Mesendoderm (in vitro differentiated cells): ENCODE measurements at regions not wholly inside any gene's neighbourhood (a gene's known extent, or its start where the extent isn't known, plus 50 kb on each side); places are given as distances from the start of the nearest gene placed in this dataset.
A peak's percentile ranks its signal among the peaks of the same experiment; 100 is the strongest.

Source experiments
- DNase-seq: peaks from one replicate; pipeline ENCODE4 v3.0.0; 2013
- H2AK5ac ChIP-seq: 2 replicates; pipeline ENCODE4 v1.6.1; 2013; ENCODE audit warnings: low read length, inconsistent platforms
- H2BK120ac ChIP-seq: 2 replicates; pipeline ENCODE4 v1.6.1; 2013; ENCODE audit warnings: low read depth, mild to moderate bottlenecking, low read length, moderate library complexity, mixed read lengths
- H2BK15ac ChIP-seq: replicated peaks from 2 replicates; pipeline ENCODE4 v1.6.1; 2013; ENCODE audit warnings: low read depth, mild to moderate bottlenecking, moderate library complexity
- H2BK5ac ChIP-seq: 2 replicates; pipeline ENCODE4 v1.6.1; 2013; ENCODE audit warnings: low read length, inconsistent platforms
- H3K18ac ChIP-seq: 2 replicates; pipeline ENCODE4 v1.6.1; 2013; ENCODE audit warnings: mild to moderate bottlenecking, low read length, mixed read lengths
- H3K23ac ChIP-seq: one replicate; pipeline ENCODE4 v1.6.1; 2013; ENCODE audit warnings: low read length
- H3K27ac ChIP-seq: 2 replicates; pipeline ENCODE4 v1.5.1; 2013; ENCODE audit warnings: low read depth, mild to moderate bottlenecking, inconsistent platforms, low read length, moderate library complexity
- H3K27me3 ChIP-seq: 2 replicates; pipeline ENCODE4 v1.6.1; 2013; ENCODE audit warnings: low read length, control low read depth, mild to moderate bottlenecking, inconsistent platforms; ENCODE audit not compliant: insufficient read depth, poor library complexity
- H3K36me3 ChIP-seq: 2 replicates; pipeline ENCODE4 v1.6.1; 2013; ENCODE audit warnings: low read length, inconsistent platforms; ENCODE audit not compliant: control insufficient read depth, insufficient read depth
- H3K4ac ChIP-seq: one replicate; pipeline ENCODE4 v1.6.1; 2013; ENCODE audit warnings: low read depth, mild to moderate bottlenecking, low read length, moderate library complexity
- H3K4me1 ChIP-seq: 2 replicates; pipeline ENCODE4 v1.6.1; 2013; ENCODE audit warnings: low read depth, low read length, inconsistent platforms; ENCODE audit not compliant: control insufficient read depth
- H3K4me2 ChIP-seq: 2 replicates; pipeline ENCODE4 v1.6.1; 2013; ENCODE audit warnings: low read length
- H3K4me3 ChIP-seq: 2 replicates; pipeline ENCODE4 v1.5.1; 2013; ENCODE audit warnings: mild to moderate bottlenecking, low read length
- H3K56ac ChIP-seq: one replicate; pipeline ENCODE4 v1.6.1; 2013; ENCODE audit warnings: low read length
- H3K79me1 ChIP-seq: 2 replicates; pipeline ENCODE4 v1.6.1; 2013; ENCODE audit warnings: low read length, inconsistent platforms
- H3K79me2 ChIP-seq: 2 replicates; pipeline ENCODE4 v1.6.1; 2013; ENCODE audit warnings: mild to moderate bottlenecking, low read length; ENCODE audit not compliant: control insufficient read depth, insufficient read depth
- H3K9ac ChIP-seq: 2 replicates; pipeline ENCODE4 v1.6.1; 2013; ENCODE audit warnings: low read length, inconsistent platforms
- H4K5ac ChIP-seq: one replicate; pipeline ENCODE4 v1.6.1; 2013; ENCODE audit warnings: low read length
- H4K8ac ChIP-seq: one replicate; pipeline ENCODE4 v1.6.1; 2013; ENCODE audit warnings: low read depth, mild to moderate bottlenecking, control low read depth, low read length, moderate library complexity
- WGBS: extraction: QIAGEN DNeasy Blood & Tissue Kit; methylation state at CpG from one replicate; pipeline ENCODE4 v1.1.7; 2013; ENCODE audit warnings: low lambda C conversion rate, missing lambda C conversion rate; ENCODE audit not compliant: insufficient coverage; ENCODE audit errors: extremely low coverage; 5-methylcytosine and 5-hydroxymethylcytosine counted together

DNA sequence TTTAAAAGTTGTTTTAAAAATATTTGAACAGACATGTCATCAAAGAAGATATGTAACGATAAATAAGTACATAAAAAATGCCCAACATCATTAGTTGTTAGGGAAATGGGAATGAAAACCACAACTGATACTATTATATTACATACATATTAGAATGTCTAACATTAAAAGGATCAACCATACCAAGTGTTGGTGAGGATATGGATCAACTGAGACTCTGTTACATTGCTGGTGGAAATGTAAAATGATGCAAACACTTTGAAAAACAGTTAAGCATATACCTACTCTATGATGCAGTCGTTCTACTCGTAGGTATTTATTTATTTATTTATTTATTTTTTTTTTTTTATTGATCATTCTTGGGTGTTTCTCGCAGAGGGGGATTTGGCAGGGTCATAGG, 149.7 kb downstream of the BRMS1L start:
- no peak overlapping the region for H4K8ac ChIP-seq
- no peak overlapping the region for H2BK15ac ChIP-seq
- H3K4me1 ChIP-seq = no peaks in the 10 kb centered on the region
- no peak overlapping the region for H3K9ac ChIP-seq
- H3K18ac ChIP-seq = no peak overlapping the region
- H2BK5ac ChIP-seq = no peak overlapping the region
- no peak overlapping the region for H2AK5ac ChIP-seq
- H3K27ac ChIP-seq = no peak overlapping the region
- WGBS = no CpG with 5 or more reads among the region's 4 CpGs
- no peak overlapping the region for H3K4me2 ChIP-seq
- DNase-seq = no peak
- H3K27me3 ChIP-seq = no peaks in the 10 kb centered on the region
- no peak overlapping the region for H3K4me3 ChIP-seq
- no peaks in the 10 kb centered on the region for H3K36me3 ChIP-seq
- no peaks in the 10 kb centered on the region for H3K79me1 ChIP-seq
- no peak overlapping the region for H4K5ac ChIP-seq
- H3K23ac ChIP-seq = no peak overlapping the region
- no peaks in the 10 kb centered on the region for H3K79me2 ChIP-seq
- H3K56ac ChIP-seq = no peak overlapping the region
- H3K4ac ChIP-seq = no peak overlapping the region
- H2BK120ac ChIP-seq = no peak overlapping the region

DNA sequence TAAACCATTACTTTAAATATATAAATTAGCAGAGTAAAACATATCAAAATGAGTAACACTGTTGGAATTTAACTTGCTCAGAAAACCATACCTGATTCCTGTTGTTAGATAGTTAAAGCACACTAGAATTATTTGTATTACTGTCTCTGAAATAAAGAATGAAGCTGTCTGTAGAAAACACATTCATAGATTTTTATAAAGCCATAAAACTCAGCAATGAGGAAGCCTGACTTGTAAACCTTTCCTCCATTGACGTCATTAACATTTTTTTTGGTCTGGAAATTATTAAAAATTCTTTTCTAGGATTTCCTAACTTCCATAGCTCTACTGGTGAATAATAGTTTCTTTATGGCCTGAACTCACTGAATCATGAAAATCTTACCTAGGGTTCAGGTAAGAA, 147.6 kb downstream of the BRMS1L start:
- H3K79me2 ChIP-seq = no peaks in the 10 kb centered on the region
- H3K4me2 ChIP-seq = no peak overlapping the region
- H2BK120ac ChIP-seq = no peak overlapping the region
- no peaks in the 10 kb centered on the region for H3K36me3 ChIP-seq
- no peak overlapping the region for H3K18ac ChIP-seq
- H2BK15ac ChIP-seq = no peak overlapping the region
- no peak for DNase-seq
- H3K23ac ChIP-seq = no peak overlapping the region
- no peak overlapping the region for H4K8ac ChIP-seq
- no CpG with 5 or more reads among the region's 1 CpG for WGBS
- H3K4me3 ChIP-seq = no peak overlapping the region
- H3K9ac ChIP-seq = no peak overlapping the region
- no peak overlapping the region for H3K27ac ChIP-seq
- H3K79me1 ChIP-seq = no peaks in the 10 kb centered on the region
- H4K5ac ChIP-seq = no peak overlapping the region
- no peak overlapping the region for H2BK5ac ChIP-seq
- H3K4me1 ChIP-seq = no peaks in the 10 kb centered on the region
- no peak overlapping the region for H3K4ac ChIP-seq
- H3K27me3 ChIP-seq = no peaks in the 10 kb centered on the region
- no peak overlapping the region for H2AK5ac ChIP-seq
- no peak overlapping the region for H3K56ac ChIP-seq

DNA sequence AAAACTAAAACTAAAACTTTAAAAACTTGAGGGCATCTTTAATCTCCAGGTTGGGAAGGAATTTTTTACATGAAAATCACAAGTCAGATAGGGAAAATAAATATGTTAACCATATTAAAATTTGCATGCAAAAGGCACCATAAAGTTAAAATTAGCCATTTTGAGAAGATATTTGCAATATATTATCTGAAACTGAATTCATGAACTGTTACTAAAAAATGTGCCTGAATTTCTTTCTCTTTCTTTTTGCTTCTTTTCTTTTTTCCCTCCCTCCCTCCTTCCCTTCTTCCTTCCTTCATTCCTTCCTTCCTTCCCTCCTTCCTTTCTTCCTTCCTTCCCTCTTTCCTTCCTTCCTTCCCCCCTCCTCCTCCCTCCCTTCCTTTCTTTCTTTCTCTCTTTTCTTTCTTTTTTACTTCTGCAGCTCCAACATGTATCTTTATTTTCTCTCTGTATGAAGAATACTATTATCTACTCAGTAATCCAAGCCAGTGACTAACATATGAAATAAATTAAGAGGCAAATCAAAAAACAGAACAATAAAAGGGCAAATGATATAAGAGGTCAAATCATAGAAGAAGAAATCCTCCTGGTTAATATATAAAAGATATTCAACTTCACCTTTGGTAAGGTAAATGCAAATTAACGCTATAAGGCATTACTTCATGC, 146.0 kb downstream of the BRMS1L start:
- no peak overlapping the region for H3K23ac ChIP-seq
- no peak overlapping the region for H3K56ac ChIP-seq
- H2BK5ac ChIP-seq = no peak overlapping the region
- H3K79me1 ChIP-seq = no peaks in the 10 kb centered on the region
- no peak overlapping the region for H4K5ac ChIP-seq
- H3K79me2 ChIP-seq = no peaks in the 10 kb centered on the region
- H3K27ac ChIP-seq = no peak overlapping the region
- no peaks in the 10 kb centered on the region for H3K27me3 ChIP-seq
- no peak for DNase-seq
- H2BK120ac ChIP-seq = no peak overlapping the region
- H3K36me3 ChIP-seq = no peaks in the 10 kb centered on the region
- no CpG with 5 or more reads among the region's 1 CpG for WGBS
- H3K4me3 ChIP-seq = no peak overlapping the region
- no peak overlapping the region for H3K4me2 ChIP-seq
- no peak overlapping the region for H3K4ac ChIP-seq
- no peak overlapping the region for H3K18ac ChIP-seq
- no peak overlapping the region for H2AK5ac ChIP-seq
- no peak overlapping the region for H3K9ac ChIP-seq
- no peak overlapping the region for H2BK15ac ChIP-seq
- H4K8ac ChIP-seq = no peak overlapping the region
- H3K4me1 ChIP-seq = no peaks in the 10 kb centered on the region

DNA sequence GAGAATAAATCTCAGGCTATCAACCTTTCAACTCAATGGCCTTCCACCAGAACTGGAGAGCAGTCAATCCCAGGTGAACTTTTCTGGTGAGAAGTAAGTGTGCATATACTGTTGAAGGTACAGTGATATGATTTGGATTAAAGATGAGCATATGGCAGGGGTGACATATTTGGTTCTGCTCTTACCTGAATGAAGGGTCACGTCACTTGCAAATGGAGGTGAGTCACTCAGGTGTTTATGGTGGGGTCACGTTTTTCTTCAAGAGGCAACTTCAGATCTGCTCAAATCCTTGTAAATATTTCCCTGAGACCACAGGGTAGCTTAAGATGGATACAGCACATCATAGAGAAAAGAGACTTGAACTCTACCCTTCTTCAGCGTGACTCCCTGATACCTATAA, 143.2 kb downstream of the BRMS1L start:
- WGBS = no CpG with 5 or more reads among the region's 3 CpGs
- no peak overlapping the region for H2BK120ac ChIP-seq

DNA sequence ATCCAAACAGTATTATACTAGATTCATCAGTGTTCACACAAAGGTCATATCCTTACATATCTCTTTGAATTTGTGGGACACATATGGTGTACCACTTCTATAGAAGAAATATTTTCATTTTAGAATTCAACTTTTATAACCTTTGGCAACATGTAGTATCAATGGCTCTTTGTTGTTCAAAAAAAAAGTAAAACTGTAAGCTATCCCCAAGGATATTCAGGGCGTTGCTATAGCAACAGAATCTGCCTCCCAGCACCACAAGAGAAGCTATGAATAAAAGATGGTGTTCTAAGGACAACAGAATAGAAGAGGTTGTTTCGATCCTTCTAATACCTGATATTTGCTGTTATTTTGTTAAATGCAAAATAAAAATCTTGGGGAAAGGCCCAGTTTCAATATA, 139.3 kb downstream of the BRMS1L start:
- Histone ChIP-seq H3K18ac (no peak overlapping the region), H2BK15ac (no peak overlapping the region), H3K79me2 (no peaks in the 10 kb centered on the region), H3K27ac (no peak overlapping the region), H3K4me3 (no peak overlapping the region), H3K23ac (no peak overlapping the region), H2BK5ac (no peak overlapping the region), H2AK5ac (no peak overlapping the region), H3K79me1 (no peaks in the 10 kb centered on the region), H3K36me3 (no peaks in the 10 kb centered on the region), H4K5ac (no peak overlapping the region), H2BK120ac (no peak overlapping the region), H3K56ac (no peak overlapping the region), H3K27me3 (no peaks in the 10 kb centered on the region), H3K4me1 (no peaks in the 10 kb centered on the region), H3K4me2 (no peak overlapping the region), H3K4ac (no peak overlapping the region), H3K9ac (no peak overlapping the region), H4K8ac (no peak overlapping the region)
- WGBS = no CpG with 5 or more reads among the region's 2 CpGs
- DNase-seq = peak; percentile 25

More for the DNA sequence above, 143.2 kb downstream of the BRMS1L start:
- Histone ChIP-seq H3K79me1 (no peaks in the 10 kb centered on the region), H3K27ac (no peak overlapping the region), H2BK5ac (no peak overlapping the region), H3K9ac (no peak overlapping the region), H3K36me3 (no peaks in the 10 kb centered on the region), H3K4me2 (no peak overlapping the region), H4K8ac (no peak overlapping the region), H3K23ac (no peak overlapping the region), H3K56ac (no peak overlapping the region), H4K5ac (no peak overlapping the region), H3K4ac (no peak overlapping the region), H3K18ac (no peak overlapping the region), H3K4me1 (no peaks in the 10 kb centered on the region), H2AK5ac (no peak overlapping the region), H3K79me2 (no peaks in the 10 kb centered on the region), H3K27me3 (no peaks in the 10 kb centered on the region), H3K4me3 (no peak overlapping the region), H2BK15ac (no peak overlapping the region)
- DNase-seq = no peak

DNA sequence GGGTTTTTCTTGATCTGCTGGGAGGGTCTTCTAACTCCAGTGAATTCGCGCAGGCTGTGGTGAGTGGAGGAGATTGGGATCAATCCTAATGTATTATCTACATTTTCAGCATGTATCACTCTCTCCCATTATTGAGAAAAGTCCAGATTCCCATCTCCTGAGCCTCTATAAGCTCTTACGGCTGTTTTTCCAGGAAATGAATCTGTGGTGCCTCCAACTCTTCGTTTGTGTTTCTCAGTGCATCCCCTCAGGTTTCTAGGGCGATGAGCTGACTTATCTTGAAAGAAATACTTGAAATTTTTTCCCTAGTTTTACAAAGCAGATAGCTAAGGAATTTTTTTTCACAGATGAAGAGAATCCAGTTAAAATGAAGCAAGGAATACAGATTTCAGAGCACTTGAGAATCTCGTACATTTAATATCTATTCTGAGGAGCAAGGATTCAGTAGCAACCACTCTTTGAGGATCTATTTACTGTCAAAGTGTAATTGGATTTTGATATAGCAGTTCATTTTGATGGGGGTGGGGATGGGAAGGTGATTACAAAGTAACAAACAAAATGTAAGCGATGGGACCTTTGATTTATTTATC, 138.7 kb downstream of the BRMS1L start:
- no peak overlapping the region for H3K4ac ChIP-seq
- peak; percentile 68 for DNase-seq
- H3K27ac ChIP-seq = no peak overlapping the region
- H3K9ac ChIP-seq = no peak overlapping the region
- no peak overlapping the region for H3K4me3 ChIP-seq
- H2BK5ac ChIP-seq = no peak overlapping the region
- no peaks in the 10 kb centered on the region for H3K27me3 ChIP-seq
- H3K4me2 ChIP-seq = no peak overlapping the region
- no peak overlapping the region for H2AK5ac ChIP-seq
- no peaks in the 10 kb centered on the region for H3K79me1 ChIP-seq
- H3K18ac ChIP-seq = no peak overlapping the region
- no CpG with 5 or more reads among the region's 7 CpGs for WGBS
- no peak overlapping the region for H4K5ac ChIP-seq
- no peaks in the 10 kb centered on the region for H3K4me1 ChIP-seq
- no peak overlapping the region for H3K56ac ChIP-seq
- H3K36me3 ChIP-seq = no peaks in the 10 kb centered on the region
- H3K23ac ChIP-seq = no peak overlapping the region
- H3K79me2 ChIP-seq = no peaks in the 10 kb centered on the region
- no peak overlapping the region for H4K8ac ChIP-seq
- no peak overlapping the region for H2BK15ac ChIP-seq
- no peak overlapping the region for H2BK120ac ChIP-seq
